Activated CD8-positive, alpha-beta T cell treated with anti-CD3 and anti-CD28 coated beads, Interleukin-2, amount 10 ng/mL, durations not matched to agents 7 days and 5 days (primary cell): ENCODE measurements at regions not wholly inside any gene's neighbourhood (a gene's known extent, or its start where the extent isn't known, plus 50 kb on each side); places are given as distances from the start of the nearest gene placed in this dataset.

Source experiments
- ATAC-seq: fragments of 150-1000 bp; cut with Tn5 transposase; one replicate; pipeline ENCODE4 v1.10.0; 2021; ENCODE audit warnings: moderate library complexity
- CTCF ChIA-PET: fragments of 350-600 bp; sonication (Branson Sonifier 250); formaldehyde crosslinking; loops from one replicate; lab custom pipeline; 2021; ENCODE audit warnings: antibody characterized with exemption; lab: Charles Lee
- POLR2A ChIA-PET: fragments of 350-600 bp; sonication (Branson Sonifier 250); formaldehyde crosslinking; loops from one replicate; lab custom pipeline; 2021; ENCODE audit warnings: antibody characterized with exemption; lab: Charles Lee
- DNase-seq: peaks from one replicate; pipeline ENCODE4 v3.0.0-alpha.2; 2020
- H3K27ac Mint-ChIP-seq: one replicate; pipeline ENCODE4 v1.8.0; 2021; ENCODE audit warnings: mild to moderate bottlenecking, mixed read lengths
- H3K27me3 Mint-ChIP-seq: one replicate; pipeline ENCODE4 v1.8.0; 2021; ENCODE audit warnings: low read depth, mixed read lengths
- H3K36me3 Mint-ChIP-seq: one replicate; pipeline ENCODE4 v1.8.0; 2021; ENCODE audit warnings: low read depth, mixed read lengths
- H3K4me1 Mint-ChIP-seq: one replicate; pipeline ENCODE4 v1.8.0; 2021; ENCODE audit warnings: low read depth, mixed read lengths
- H3K4me3 Mint-ChIP-seq: one replicate; pipeline ENCODE4 v1.8.0; 2021; ENCODE audit warnings: mild to moderate bottlenecking, mixed read lengths
- H3K9me3 Mint-ChIP-seq: one replicate; pipeline ENCODE4 v1.8.0; 2022; ENCODE audit warnings: mixed read lengths; ENCODE audit not compliant: insufficient read depth

DNA sequence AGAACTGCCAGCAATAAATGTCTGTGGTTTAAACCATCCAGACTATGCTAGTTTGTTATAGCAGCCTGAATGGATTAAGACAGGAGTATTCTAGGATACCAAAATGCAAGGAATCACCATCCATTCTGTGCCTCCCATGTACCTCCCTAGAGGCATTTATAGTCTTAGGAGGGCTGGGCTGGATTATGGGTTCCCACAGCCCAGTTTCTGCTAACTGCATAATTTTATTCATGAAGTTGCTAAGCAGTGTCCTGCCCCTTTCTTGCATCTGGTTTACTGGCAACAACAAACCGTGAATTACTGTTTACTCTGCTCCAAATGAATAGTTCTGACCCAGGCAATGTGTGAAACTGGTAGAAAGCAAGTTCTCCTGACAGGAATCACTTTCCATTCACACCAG lies 67.1 kb upstream of the PRKX start:
- POLR2A ChIA-PET, result no interaction called here
- DNase-seq (no peak), ATAC-seq (no peak)
- H3K9me3 Mint-ChIP-seq, result peaks cover 4% of the 10 kb centered on the region
- H3K36me3 Mint-ChIP-seq, result no peaks in the 10 kb centered on the region
- H3K27ac Mint-ChIP-seq, result no peak overlapping the region
- H3K27me3 Mint-ChIP-seq, result no peaks in the 10 kb centered on the region
- CTCF ChIA-PET, result no interaction called here
- peaks cover 16% of the 10 kb centered on the region for H3K4me1 Mint-ChIP-seq
- no peak overlapping the region for H3K4me3 Mint-ChIP-seq

DNA sequence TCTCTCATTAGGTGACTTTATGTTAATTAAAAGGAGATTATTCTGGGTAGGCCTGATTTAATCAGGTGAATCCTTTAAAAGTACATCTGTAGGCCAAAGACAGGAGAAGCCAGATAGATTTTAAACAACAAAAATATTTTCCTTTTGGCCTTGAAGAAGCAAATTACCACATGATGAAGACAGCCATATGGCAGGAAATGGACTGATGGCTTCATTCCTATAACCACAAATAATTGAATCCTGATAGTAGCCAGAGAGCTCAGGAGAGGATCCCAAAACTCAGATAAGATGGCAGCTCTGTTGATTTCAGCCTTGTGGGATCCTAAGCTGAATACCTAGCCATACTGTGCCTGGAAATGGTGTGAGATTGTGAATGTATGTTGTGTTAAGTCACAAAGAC lies 66.1 kb upstream of the PRKX start:
- ChIA-PET CTCF (no interaction called here), POLR2A (no interaction called here)
- no peak for ATAC-seq
- Mint-ChIP-seq H3K27me3 (no peaks in the 10 kb centered on the region), H3K4me3 (no peak overlapping the region), H3K36me3 (no peaks in the 10 kb centered on the region), H3K27ac (no peak overlapping the region), H3K4me1 (peaks cover 16% of the 10 kb centered on the region), H3K9me3 (peaks cover 4% of the 10 kb centered on the region)
- no peak for DNase-seq

DNA sequence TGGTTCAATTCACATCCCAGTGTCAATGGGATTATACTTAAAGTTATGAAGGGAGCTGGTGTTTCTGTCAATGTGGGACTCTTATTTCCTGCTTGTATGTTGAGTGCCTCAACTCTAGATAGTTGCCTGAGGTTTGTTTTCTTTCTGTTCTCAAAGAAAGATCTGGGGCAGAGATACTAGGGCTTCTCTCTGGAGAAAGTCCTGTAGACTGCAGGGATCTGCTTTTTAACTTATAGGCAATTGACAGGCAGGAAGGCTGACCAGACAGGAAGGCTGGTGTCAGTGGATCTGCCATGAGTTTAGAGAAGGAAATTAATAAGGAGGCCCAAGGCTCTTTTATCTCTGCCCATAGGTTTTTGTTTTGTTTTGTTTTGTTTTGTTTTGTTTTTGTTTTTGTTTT lies 64.0 kb upstream of the PRKX start:
- H3K4me3 Mint-ChIP-seq, result no peak overlapping the region
- CTCF ChIA-PET, result no interaction called here
- DNase-seq, result no peak
- no peak for ATAC-seq
- H3K4me1 Mint-ChIP-seq, result peaks cover 16% of the 10 kb centered on the region
- peaks cover 4% of the 10 kb centered on the region for H3K27me3 Mint-ChIP-seq
- POLR2A ChIA-PET, result no interaction called here
- H3K9me3 Mint-ChIP-seq, result peaks cover 4% of the 10 kb centered on the region
- H3K27ac Mint-ChIP-seq, result no peak overlapping the region
- no peaks in the 10 kb centered on the region for H3K36me3 Mint-ChIP-seq

DNA sequence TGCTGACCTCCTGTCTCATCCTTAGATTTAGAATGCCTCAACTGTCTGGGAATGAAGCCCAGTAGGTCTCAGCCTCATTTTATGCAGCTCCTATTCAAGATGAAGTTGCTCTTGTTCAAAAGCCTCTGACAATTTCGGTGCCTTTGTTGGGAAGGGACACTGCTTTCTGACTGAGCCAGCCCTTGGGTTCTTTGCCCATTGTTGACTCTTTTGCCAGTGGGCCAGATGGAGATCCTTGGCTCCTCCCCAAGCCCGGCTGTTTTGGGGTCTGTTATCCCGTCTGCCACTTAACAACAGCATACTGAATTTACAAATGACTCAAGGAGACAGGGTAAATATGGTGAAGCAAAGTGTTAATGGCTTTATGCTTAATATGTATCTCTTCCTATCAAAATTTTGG lies 58.3 kb upstream of the PRKX start:
- peaks cover 6% of the 10 kb centered on the region for H3K4me1 Mint-ChIP-seq
- ChIA-PET POLR2A (no interaction called here), CTCF (no interaction called here)
- ATAC-seq (no peak), DNase-seq (no peak)
- no peaks in the 10 kb centered on the region for H3K36me3 Mint-ChIP-seq
- H3K9me3 Mint-ChIP-seq, result no peaks in the 10 kb centered on the region
- H3K27ac Mint-ChIP-seq, result no peak overlapping the region
- H3K27me3 Mint-ChIP-seq, result peaks cover 8% of the 10 kb centered on the region
- H3K4me3 Mint-ChIP-seq, result no peak overlapping the region

DNA sequence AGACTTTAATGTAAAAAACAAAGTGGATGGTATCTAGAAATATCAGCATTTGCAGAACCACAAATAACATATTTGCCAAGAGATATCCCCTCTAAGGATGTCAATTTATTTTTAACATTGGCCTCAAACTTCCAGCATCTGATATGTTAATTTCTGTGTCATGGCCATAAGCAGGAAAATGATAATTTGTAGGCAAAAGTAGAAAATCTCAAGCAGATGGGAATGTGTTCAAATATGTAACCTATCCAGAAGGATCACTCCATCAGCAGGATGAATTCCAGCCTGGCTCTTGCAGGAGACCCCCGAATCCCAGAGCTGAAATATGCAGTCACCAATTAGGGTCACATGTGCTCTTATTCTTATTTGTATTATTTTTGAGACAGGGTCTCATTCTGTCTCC lies 55.4 kb upstream of the PRKX start:
- ChIA-PET POLR2A (no interaction called here), CTCF (no interaction called here)
- DNase-seq (no peak), ATAC-seq (no peak)
- Mint-ChIP-seq H3K9me3 (no peaks in the 10 kb centered on the region), H3K27ac (no peak overlapping the region), H3K4me1 (peaks cover 6% of the 10 kb centered on the region), H3K27me3 (peaks cover 11% of the 10 kb centered on the region), H3K36me3 (no peaks in the 10 kb centered on the region), H3K4me3 (no peak overlapping the region)
